ENCODE measurements at regions not wholly inside any gene's neighbourhood (a gene's known extent, or its start where the extent isn't known, plus 50 kb on each side); places are given as distances from the start of the nearest gene placed in this dataset.

DNA sequence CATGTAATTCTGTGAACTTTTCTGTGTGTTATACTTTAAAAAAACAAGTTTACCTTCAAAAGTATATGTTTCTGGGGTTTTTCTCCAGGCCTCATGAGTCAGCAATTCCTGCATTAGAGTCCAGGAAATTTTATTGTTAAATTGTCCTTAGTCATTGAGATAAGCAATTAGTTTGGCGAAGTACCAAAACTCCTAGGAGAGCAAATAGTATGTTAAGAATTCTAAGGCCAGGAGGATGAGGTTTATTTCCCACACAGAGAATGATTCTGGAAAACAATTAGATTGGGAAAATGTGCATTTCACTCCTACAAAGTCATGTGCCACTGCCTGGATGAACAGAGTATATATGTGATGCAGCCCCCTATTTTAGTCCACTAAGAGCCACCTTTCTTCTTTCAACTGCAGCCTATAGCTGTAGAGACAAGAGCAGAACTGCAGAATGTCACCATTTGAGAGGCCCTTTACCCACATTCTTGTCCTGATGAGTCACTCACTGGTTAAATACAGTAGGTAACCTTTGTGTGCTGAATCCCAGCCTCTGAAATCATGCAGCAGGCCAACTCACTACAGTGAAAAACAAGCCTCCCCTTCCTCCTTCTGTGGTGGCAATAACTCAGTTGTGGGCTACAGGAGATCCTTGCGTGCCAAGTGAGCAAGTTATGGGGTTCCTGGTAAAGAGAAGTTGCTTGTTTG is 452.8 kb upstream of the THBS1 start (continued):
- no peak for TF ChIP-seq PLSCR1 (CRISPR knock-in tag; IDR thresholded peaks at IDR 0.05; ENCODE audit: borderline replicate concordance)
- no peak for TF ChIP-seq GLMP (CRISPR knock-in tag; IDR thresholded peaks at IDR 0.05; ENCODE audit: borderline replicate concordance)
- TF ChIP-seq HNF4A (CRISPR knock-in tag; IDR thresholded peaks at IDR 0.05): peak; percentile 63
- TF ChIP-seq CHCHD3 (CRISPR knock-in tag; IDR thresholded peaks at IDR 0.05): no peak
- no peak for TF ChIP-seq FLYWCH1 (CRISPR knock-in tag; IDR thresholded peaks at IDR 0.05)
- TF ChIP-seq ZNF292 (CRISPR knock-in tag; IDR thresholded peaks at IDR 0.05; ENCODE audit: borderline replicate concordance, low read depth): peak; percentile 84
- no peak for TF ChIP-seq MAF1 (CRISPR knock-in tag; IDR thresholded peaks at IDR 0.05; ENCODE audit: borderline replicate concordance)
- TF ChIP-seq DMAP1 (CRISPR knock-in tag; IDR thresholded peaks at IDR 0.05): no peak
- 0 out of 2 replicates have a peak, but pooled peaks have one; percentile 41 for TF ChIP-seq GFI1 (CRISPR knock-in tag; IDR thresholded peaks at IDR 0.05; ENCODE audit: borderline replicate concordance)
- no peak for TF ChIP-seq AKAP8 (CRISPR knock-in tag; IDR thresholded peaks at IDR 0.05)
- peak; percentile 85 for TF ChIP-seq ZNF792 (CRISPR knock-in tag; IDR thresholded peaks at IDR 0.05)
- no peak for TF ChIP-seq ATF7-NPFF (CRISPR knock-in tag; IDR thresholded peaks at IDR 0.05; ENCODE audit: low read depth)
- TF ChIP-seq, protein P1, sequence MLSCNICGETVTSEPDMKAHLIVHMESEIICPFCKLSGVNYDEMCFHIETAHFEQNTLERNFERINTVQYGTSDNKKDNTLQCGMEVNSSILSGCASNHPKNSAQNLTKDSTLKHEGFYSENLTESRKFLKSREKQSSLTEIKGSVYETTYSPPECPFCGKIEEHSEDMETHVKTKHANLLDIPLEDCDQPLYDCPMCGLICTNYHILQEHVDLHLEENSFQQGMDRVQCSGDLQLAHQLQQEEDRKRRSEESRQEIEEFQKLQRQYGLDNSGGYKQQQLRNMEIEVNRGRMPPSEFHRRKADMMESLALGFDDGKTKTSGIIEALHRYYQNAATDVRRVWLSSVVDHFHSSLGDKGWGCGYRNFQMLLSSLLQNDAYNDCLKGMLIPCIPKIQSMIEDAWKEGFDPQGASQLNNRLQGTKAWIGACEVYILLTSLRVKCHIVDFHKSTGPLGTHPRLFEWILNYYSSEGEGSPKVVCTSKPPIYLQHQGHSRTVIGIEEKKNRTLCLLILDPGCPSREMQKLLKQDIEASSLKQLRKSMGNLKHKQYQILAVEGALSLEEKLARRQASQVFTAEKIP (CRISPR knock-in tag; IDR thresholded peaks at IDR 0.05; ENCODE audit: borderline replicate concordance): no peak
- TF ChIP-seq KAT7 (CRISPR knock-in tag; IDR thresholded peaks at IDR 0.05; ENCODE audit: borderline replicate concordance): peak; percentile 55; the same call in 1 of the 2 replicates
- TF ChIP-seq MED1 (CRISPR knock-in tag; IDR thresholded peaks at IDR 0.05): peak; percentile 86
- peak; percentile 19 for TF ChIP-seq CBX1 (IDR thresholded peaks at IDR 0.05; ENCODE audit: low read depth)
- TF ChIP-seq POGZ (CRISPR knock-in tag; IDR thresholded peaks at IDR 0.05): peak; percentile 86
- TF ChIP-seq JUN (CRISPR knock-in tag; IDR thresholded peaks at IDR 0.05): peak; percentile 96
- TF ChIP-seq ZNF580 (CRISPR knock-in tag; IDR thresholded peaks at IDR 0.05; ENCODE audit: borderline replicate concordance, low read depth): peak; percentile 40; the same call in 1 of the 2 replicates
- TF ChIP-seq ZNF263 (CRISPR knock-in tag; IDR thresholded peaks at IDR 0.05): peak; percentile 38; the same call in 1 of the 2 replicates
- TF ChIP-seq CENPT (CRISPR knock-in tag; IDR thresholded peaks at IDR 0.05; ENCODE audit: low read depth): no peak
- peak; percentile 69; the same call in 1 of the 2 replicates for TF ChIP-seq FOXK1 (CRISPR knock-in tag; IDR thresholded peaks at IDR 0.05; ENCODE audit: borderline replicate concordance, low read depth)
- TF ChIP-seq GATAD2A (CRISPR knock-in tag; IDR thresholded peaks at IDR 0.05): peak; percentile 93
- no peak for TF ChIP-seq ZNF234 (CRISPR knock-in tag; conservative IDR thresholded peaks at IDR 0.05)
- TF ChIP-seq, protein P2, sequence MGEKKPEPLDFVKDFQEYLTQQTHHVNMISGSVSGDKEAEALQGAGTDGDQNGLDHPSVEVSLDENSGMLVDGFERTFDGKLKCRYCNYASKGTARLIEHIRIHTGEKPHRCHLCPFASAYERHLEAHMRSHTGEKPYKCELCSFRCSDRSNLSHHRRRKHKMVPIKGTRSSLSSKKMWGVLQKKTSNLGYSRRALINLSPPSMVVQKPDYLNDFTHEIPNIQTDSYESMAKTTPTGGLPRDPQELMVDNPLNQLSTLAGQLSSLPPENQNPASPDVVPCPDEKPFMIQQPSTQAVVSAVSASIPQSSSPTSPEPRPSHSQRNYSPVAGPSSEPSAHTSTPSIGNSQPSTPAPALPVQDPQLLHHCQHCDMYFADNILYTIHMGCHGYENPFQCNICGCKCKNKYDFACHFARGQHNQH (CRISPR knock-in tag; IDR thresholded peaks at IDR 0.05): peak; percentile 67
- peak; percentile 77; the same call in 1 of the 2 replicates for TF ChIP-seq FOXO1 (CRISPR knock-in tag; IDR thresholded peaks at IDR 0.05)
